SK-N-SH treated with all-trans-retinoic acid at 6 μM for 48 hours (cell line): ENCODE measurements at regions not wholly inside any gene's neighbourhood (a gene's known extent, or its start where the extent isn't known, plus 50 kb on each side); places are given as distances from the start of the nearest gene placed in this dataset.

Experiments used
- ATAC-seq: fragments of 200-7000 bp; cut with Tn5 transposase; 3 replicates; pipeline ENCODE4 v1.9.1; 2020; ENCODE audit warnings: mild to moderate bottlenecking, moderate library complexity
- ARNTL ChIP-seq: fragments of 450-650 bp; formaldehyde crosslinking; IDR thresholded peaks from 2 replicates; pipeline ENCODE4 v1.5.0; 2020; ENCODE audit warnings: low read depth, mild to moderate bottlenecking, moderate library complexity, borderline replicate concordance
- BACH2 ChIP-seq: fragments of 250-450 bp; sonication (Bioruptor Pico); IDR thresholded peaks from 2 replicates; pipeline ENCODE4 v1.9.0; 2021; ENCODE audit warnings: mild to moderate bottlenecking, borderline replicate concordance
- CSDC2 ChIP-seq: fragments of 250-450 bp; sonication (Bioruptor Pico); IDR thresholded peaks from 2 replicates; pipeline ENCODE4 v1.5.0; 2020; ENCODE audit warnings: mild to moderate bottlenecking, moderate library complexity
- ESRRG ChIP-seq: fragments of 250-450 bp; sonication (Bioruptor Pico); IDR thresholded peaks from 2 replicates; pipeline ENCODE4 v1.6.1; 2021; ENCODE audit warnings: mild to moderate bottlenecking
- GLIS3 ChIP-seq: fragments of 250-450 bp; sonication (Bioruptor Pico); IDR thresholded peaks from 2 replicates; pipeline ENCODE4 v1.5.0; 2020; ENCODE audit warnings: mild to moderate bottlenecking, moderate library complexity
- ISL1 ChIP-seq: fragments of 250-450 bp; sonication (Bioruptor Pico); IDR thresholded peaks from 2 replicates; pipeline ENCODE4 v2.1.2; 2022; ENCODE audit warnings: mild to moderate bottlenecking, moderate library complexity
- OSR1 ChIP-seq: fragments of 250-450 bp; sonication (Bioruptor Pico); IDR thresholded peaks from 2 replicates; pipeline ENCODE4 v1.8.0; 2022; ENCODE audit warnings: moderate library complexity, mild to moderate bottlenecking, inconsistent platforms
- PPARA ChIP-seq: fragments of 250-450 bp; sonication (Bioruptor Pico); IDR thresholded peaks from 2 replicates; pipeline ENCODE4 v1.5.0; 2020; ENCODE audit warnings: mild to moderate bottlenecking, borderline replicate concordance
- RARB ChIP-seq: fragments of 250-450 bp; sonication (Bioruptor Pico); IDR thresholded peaks from 2 replicates; pipeline ENCODE4 v1.8.0; 2021; ENCODE audit warnings: mild to moderate bottlenecking, moderate library complexity
- SNAI2 ChIP-seq: fragments of 250-450 bp; sonication (Bioruptor Pico); IDR thresholded peaks from 2 replicates; pipeline ENCODE4 v1.5.0; 2020; ENCODE audit warnings: mild to moderate bottlenecking, moderate library complexity
- TCF4 ChIP-seq: fragments of 250-450 bp; sonication (Bioruptor Pico); IDR thresholded peaks from 2 replicates; pipeline ENCODE4 v1.8.0; 2021; ENCODE audit warnings: mild to moderate bottlenecking, moderate library complexity, borderline replicate concordance
- ZC3H10 ChIP-seq: fragments of 250-450 bp; sonication (Bioruptor Pico); IDR thresholded peaks from 2 replicates; pipeline ENCODE4 v1.5.1; 2021; ENCODE audit warnings: mild to moderate bottlenecking, moderate library complexity
- ZFP3 ChIP-seq: fragments of 250-450 bp; sonication (Bioruptor Pico); IDR thresholded peaks from 2 replicates; pipeline ENCODE4 v1.5.0; 2020; ENCODE audit warnings: mild to moderate bottlenecking, moderate library complexity
- ZNF70 ChIP-seq: fragments of 450-650 bp; formaldehyde crosslinking; IDR thresholded peaks from 2 replicates; pipeline ENCODE4 v1.5.0; 2020; ENCODE audit warnings: mild to moderate bottlenecking, moderate library complexity
- ZNF8 ChIP-seq: fragments of 450-650 bp; formaldehyde crosslinking; IDR thresholded peaks from 2 replicates; pipeline ENCODE4 v1.5.0; 2020; ENCODE audit warnings: mild to moderate bottlenecking, moderate library complexity
- TF ChIP-seq, protein P1 (sequence below): fragments of 250-450 bp; sonication (Bioruptor Pico); IDR thresholded peaks from 2 replicates; pipeline ENCODE4 v1.8.0; 2020; ENCODE audit warnings: mild to moderate bottlenecking, moderate library complexity, borderline replicate concordance
- TF ChIP-seq, protein P2 (sequence below): fragments of 250-450 bp; sonication (Bioruptor Pico); IDR thresholded peaks from 2 replicates; pipeline ENCODE4 v1.5.1; 2021; ENCODE audit warnings: mild to moderate bottlenecking, moderate library complexity
- TF ChIP-seq, protein P3 (sequence below): fragments of 250-450 bp; sonication (Bioruptor Pico); IDR thresholded peaks from 2 replicates; pipeline ENCODE4 v1.5.1; 2020; ENCODE audit warnings: low read depth, mild to moderate bottlenecking, moderate library complexity
- TF ChIP-seq, protein P4 (sequence below): fragments of 250-450 bp; sonication (Bioruptor Pico); IDR thresholded peaks from 2 replicates; pipeline ENCODE4 v1.5.0; 2020; ENCODE audit warnings: mild to moderate bottlenecking, moderate library complexity
- TF ChIP-seq, protein P5 (sequence below): fragments of 250-450 bp; sonication (Bioruptor Pico); IDR thresholded peaks from 2 replicates; pipeline ENCODE4 v1.8.0; 2021; ENCODE audit warnings: low read depth, mild to moderate bottlenecking, moderate library complexity, borderline replicate concordance

DNA sequence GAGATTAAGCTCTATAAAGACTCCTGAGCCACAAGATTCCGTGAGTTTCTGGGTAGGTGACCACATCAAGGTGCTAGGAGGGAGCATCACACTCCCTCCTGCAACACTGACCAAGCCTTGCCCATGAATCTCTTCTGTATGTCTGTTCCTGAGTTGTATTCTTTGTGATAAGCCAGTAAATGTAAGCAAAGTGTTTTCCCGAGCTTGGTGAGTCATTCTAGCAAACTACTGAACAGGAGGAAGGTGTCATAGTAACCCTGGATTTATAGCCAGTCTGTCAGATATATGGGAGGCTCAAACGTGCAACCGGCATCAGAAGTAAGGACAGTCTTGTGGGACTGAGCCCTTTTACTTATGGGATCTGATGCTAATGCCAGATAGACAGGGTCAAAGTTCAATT is 346.1 kb upstream of the KYNU start (continued):
- TF ChIP-seq, protein P1, sequence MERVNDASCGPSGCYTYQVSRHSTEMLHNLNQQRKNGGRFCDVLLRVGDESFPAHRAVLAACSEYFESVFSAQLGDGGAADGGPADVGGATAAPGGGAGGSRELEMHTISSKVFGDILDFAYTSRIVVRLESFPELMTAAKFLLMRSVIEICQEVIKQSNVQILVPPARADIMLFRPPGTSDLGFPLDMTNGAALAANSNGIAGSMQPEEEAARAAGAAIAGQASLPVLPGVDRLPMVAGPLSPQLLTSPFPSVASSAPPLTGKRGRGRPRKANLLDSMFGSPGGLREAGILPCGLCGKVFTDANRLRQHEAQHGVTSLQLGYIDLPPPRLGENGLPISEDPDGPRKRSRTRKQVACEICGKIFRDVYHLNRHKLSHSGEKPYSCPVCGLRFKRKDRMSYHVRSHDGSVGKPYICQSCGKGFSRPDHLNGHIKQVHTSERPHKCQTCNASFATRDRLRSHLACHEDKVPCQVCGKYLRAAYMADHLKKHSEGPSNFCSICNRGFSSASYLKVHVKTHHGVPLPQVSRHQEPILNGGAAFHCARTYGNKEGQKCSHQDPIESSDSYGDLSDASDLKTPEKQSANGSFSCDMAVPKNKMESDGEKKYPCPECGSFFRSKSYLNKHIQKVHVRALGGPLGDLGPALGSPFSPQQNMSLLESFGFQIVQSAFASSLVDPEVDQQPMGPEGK: no peak
- TF ChIP-seq ZFP3 (CRISPR knock-in tag): no peak
- no peak for TF ChIP-seq ZNF70 (CRISPR knock-in tag)
- TF ChIP-seq PPARA (CRISPR knock-in tag): no peak
- TF ChIP-seq, all 23 proteins: peak for 0

DNA sequence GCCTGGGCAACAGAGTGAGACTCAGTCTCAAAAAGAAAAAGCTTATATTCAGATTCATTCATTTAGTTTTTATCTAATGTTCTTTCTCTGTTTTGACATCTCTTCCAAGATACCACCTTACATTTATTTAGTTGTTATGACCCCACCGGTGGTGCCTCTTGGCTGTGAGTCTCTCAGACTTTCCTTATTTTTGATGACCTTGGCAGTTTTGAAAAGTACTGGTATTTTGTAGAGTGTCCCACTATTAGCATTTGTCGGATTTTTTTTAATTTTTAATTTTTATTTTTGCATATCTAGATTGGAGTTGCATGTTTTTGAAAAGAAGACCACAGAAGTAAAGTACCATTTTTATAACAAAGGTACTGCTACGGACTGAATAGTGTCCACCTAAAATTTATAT is 351.7 kb upstream of the KYNU start:
- TF ChIP-seq BACH2 (no peak), PPARA (CRISPR knock-in tag) (no peak), GLIS3 (no peak), TCF4 (CRISPR knock-in tag) (no peak)
- TF ChIP-seq, all 23 proteins: peak for 0

DNA sequence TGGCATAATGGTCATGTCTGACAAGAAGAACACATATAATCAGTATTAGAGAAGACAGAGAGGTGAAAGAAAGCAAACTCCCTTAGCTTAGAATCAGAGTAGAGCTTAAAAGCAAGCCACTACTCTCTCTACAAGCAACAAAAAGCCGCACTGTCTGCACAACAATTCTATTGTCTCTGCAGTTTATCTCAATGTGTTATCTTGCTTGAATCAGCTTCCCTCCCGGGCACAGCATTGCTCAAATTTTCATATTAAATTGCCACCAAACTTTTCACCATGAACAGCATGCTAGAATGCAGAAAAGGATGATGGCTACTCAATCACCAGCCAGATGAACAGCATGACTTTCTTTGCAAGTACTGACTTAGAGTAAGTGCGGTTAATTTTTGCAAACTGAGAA is 356.0 kb upstream of the KYNU start:
- TF ChIP-seq PPARA (CRISPR knock-in tag): no peak
- TF ChIP-seq, protein P2, sequence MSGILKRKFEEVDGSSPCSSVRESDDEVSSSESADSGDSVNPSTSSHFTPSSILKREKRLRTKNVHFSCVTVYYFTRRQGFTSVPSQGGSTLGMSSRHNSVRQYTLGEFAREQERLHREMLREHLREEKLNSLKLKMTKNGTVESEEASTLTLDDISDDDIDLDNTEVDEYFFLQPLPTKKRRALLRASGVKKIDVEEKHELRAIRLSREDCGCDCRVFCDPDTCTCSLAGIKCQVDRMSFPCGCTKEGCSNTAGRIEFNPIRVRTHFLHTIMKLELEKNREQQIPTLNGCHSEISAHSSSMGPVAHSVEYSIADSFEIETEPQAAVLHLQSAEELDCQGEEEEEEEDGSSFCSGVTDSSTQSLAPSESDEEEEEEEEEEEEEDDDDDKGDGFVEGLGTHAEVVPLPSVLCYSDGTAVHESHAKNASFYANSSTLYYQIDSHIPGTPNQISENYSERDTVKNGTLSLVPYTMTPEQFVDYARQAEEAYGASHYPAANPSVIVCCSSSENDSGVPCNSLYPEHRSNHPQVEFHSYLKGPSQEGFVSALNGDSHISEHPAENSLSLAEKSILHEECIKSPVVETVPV: no peak
- TF ChIP-seq, protein P3, sequence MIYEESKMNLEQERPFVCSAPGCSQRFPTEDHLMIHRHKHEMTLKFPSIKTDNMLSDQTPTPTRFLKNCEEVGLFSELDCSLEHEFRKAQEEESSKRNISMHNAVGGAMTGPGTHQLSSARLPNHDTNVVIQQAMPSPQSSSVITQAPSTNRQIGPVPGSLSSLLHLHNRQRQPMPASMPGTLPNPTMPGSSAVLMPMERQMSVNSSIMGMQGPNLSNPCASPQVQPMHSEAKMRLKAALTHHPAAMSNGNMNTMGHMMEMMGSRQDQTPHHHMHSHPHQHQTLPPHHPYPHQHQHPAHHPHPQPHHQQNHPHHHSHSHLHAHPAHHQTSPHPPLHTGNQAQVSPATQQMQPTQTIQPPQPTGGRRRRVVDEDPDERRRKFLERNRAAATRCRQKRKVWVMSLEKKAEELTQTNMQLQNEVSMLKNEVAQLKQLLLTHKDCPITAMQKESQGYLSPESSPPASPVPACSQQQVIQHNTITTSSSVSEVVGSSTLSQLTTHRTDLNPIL (CRISPR knock-in tag): no peak

More for the DNA sequence above, 351.7 kb upstream of the KYNU start:
- no peak for ATAC-seq

DNA sequence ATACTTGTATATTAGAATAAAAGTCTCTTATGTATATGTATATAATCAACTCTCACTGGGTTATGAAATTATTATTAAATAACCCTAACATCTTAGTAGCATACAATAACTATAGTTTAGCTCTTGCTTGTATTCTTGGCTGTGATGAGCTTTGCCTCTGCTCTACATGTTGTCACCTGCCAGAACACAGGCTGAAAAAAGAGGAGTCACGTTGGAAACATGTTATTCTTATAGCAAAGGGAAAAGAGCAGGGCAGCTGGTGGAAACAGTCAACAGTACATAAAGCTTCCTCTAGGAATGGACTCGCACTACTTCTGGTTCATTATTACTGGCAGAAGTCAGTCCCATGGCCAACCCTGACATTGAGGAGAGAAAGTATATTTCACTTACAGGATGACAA is 362.0 kb upstream of the KYNU start:
- no peak for ATAC-seq
- no peak for TF ChIP-seq ISL1 (CRISPR knock-in tag)
- no peak for TF ChIP-seq ZNF70 (CRISPR knock-in tag)
- no peak for TF ChIP-seq ZNF8 (CRISPR knock-in tag)
- no peak for TF ChIP-seq SNAI2 (CRISPR knock-in tag)
- TF ChIP-seq, protein P3 (CRISPR knock-in tag): no peak
- TF ChIP-seq ZC3H10: no peak
- no peak for TF ChIP-seq OSR1 (CRISPR knock-in tag)
- no peak for TF ChIP-seq TCF4 (CRISPR knock-in tag)
- TF ChIP-seq PPARA (CRISPR knock-in tag): no peak
- no peak for TF ChIP-seq ESRRG (CRISPR knock-in tag)
- no peak for TF ChIP-seq ZFP3 (CRISPR knock-in tag)
- TF ChIP-seq, protein P4, sequence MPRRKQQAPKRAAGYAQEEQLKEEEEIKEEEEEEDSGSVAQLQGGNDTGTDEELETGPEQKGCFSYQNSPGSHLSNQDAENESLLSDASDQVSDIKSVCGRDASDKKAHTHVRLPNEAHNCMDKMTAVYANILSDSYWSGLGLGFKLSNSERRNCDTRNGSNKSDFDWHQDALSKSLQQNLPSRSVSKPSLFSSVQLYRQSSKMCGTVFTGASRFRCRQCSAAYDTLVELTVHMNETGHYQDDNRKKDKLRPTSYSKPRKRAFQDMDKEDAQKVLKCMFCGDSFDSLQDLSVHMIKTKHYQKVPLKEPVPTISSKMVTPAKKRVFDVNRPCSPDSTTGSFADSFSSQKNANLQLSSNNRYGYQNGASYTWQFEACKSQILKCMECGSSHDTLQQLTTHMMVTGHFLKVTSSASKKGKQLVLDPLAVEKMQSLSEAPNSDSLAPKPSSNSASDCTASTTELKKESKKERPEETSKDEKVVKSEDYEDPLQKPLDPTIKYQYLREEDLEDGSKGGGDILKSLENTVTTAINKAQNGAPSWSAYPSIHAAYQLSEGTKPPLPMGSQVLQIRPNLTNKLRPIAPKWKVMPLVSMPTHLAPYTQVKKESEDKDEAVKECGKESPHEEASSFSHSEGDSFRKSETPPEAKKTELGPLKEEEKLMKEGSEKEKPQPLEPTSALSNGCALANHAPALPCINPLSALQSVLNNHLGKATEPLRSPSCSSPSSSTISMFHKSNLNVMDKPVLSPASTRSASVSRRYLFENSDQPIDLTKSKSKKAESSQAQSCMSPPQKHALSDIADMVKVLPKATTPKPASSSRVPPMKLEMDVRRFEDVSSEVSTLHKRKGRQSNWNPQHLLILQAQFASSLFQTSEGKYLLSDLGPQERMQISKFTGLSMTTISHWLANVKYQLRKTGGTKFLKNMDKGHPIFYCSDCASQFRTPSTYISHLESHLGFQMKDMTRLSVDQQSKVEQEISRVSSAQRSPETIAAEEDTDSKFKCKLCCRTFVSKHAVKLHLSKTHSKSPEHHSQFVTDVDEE (CRISPR knock-in tag): no peak
- no peak for TF ChIP-seq ARNTL
- TF ChIP-seq GLIS3: no peak
- TF ChIP-seq, protein P2: no peak
- TF ChIP-seq, protein P5, sequence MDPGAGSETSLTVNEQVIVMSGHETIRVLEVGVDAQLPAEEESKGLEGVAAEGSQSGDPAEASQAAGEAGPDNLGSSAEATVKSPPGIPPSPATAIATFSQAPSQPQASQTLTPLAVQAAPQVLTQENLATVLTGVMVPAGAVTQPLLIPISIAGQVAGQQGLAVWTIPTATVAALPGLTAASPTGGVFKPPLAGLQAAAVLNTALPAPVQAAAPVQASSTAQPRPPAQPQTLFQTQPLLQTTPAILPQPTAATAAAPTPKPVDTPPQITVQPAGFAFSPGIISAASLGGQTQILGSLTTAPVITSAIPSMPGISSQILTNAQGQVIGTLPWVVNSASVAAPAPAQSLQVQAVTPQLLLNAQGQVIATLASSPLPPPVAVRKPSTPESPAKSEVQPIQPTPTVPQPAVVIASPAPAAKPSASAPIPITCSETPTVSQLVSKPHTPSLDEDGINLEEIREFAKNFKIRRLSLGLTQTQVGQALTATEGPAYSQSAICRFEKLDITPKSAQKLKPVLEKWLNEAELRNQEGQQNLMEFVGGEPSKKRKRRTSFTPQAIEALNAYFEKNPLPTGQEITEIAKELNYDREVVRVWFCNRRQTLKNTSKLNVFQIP (CRISPR knock-in tag): no peak
- no peak for TF ChIP-seq BACH2
- no peak for TF ChIP-seq RARB (CRISPR knock-in tag)
- TF ChIP-seq CSDC2 (CRISPR knock-in tag): no peak

More for the DNA sequence above, 356.0 kb upstream of the KYNU start:
- ATAC-seq: no peak
